Aorta (tissue), 5 donors: ENCODE measurements at regions not wholly inside any gene's neighbourhood (a gene's known extent, or its start where the extent isn't known, plus 50 kb on each side); places are given as distances from the start of the nearest gene placed in this dataset.
"Not testable (repeated sequence)": the region's sequence is repeated elsewhere in the genome, so short reads cannot be mapped to it uniquely, and the experiment has no call there.

Source experiments
- ATAC-seq: fragments of 200-7000 bp; cut with Tn5 transposase; one replicate; pipeline ENCODE4 v1.9.1; 2022; ENCODE audit warnings: moderate library complexity; ENCODE audit not compliant: low FRiP score
- DNase-seq, 2 donors: peaks; one replicate each; pipeline ENCODE4 v3.0.0-alpha.2; 2020
- H3K27ac ChIP-seq, 2 donors: one replicate each; pipeline ENCODE4 v1.5.1; 2013; ENCODE audit warnings: low read length in 2 of 2, mild to moderate bottlenecking in 2 of 2, moderate library complexity in 2 of 2, control low read depth in 1 of 2, inconsistent platforms in 1 of 2, low read depth in 1 of 2
- H3K27me3 ChIP-seq, 2 donors: one replicate each; pipeline ENCODE4 v1.6.1; 2013; ENCODE audit warnings: control low read depth in 1 of 2, low read length in 1 of 2, mild to moderate bottlenecking in 1 of 2, moderate library complexity in 1 of 2; ENCODE audit not compliant: insufficient read depth in 2 of 2, control insufficient read depth in 1 of 2
- H3K36me3 ChIP-seq, 2 donors: one replicate each; pipeline ENCODE4 v1.6.1; 2013; ENCODE audit warnings: control low read depth in 1 of 2, low read length in 1 of 2, mild to moderate bottlenecking in 1 of 2; ENCODE audit not compliant: insufficient read depth in 2 of 2, control insufficient read depth in 1 of 2
- H3K4me1 ChIP-seq, 2 donors: one replicate each; pipeline ENCODE4 v1.6.1; 2013; ENCODE audit warnings: low read length in 2 of 2, control low read depth in 1 of 2, mild to moderate bottlenecking in 1 of 2, moderate library complexity in 1 of 2; ENCODE audit not compliant: insufficient read depth in 2 of 2, control insufficient read depth in 1 of 2
- H3K4me3 ChIP-seq, 2 donors: one replicate each; pipeline ENCODE4 v1.5.1; 2013; ENCODE audit warnings: low read length in 2 of 2, control low read depth in 1 of 2, mild to moderate bottlenecking in 1 of 2
- H3K9me3 ChIP-seq: one replicate; pipeline ENCODE4 v1.6.1; 2013; ENCODE audit warnings: mild to moderate bottlenecking, low read length; ENCODE audit not compliant: control insufficient read depth
- WGBS, 2 donors: extraction: QIAGEN DNeasy Blood & Tissue Kit; methylation state at CpG; one replicate each; pipeline ENCODE4 v1.1.7; 2013; 5-methylcytosine and 5-hydroxymethylcytosine counted together
- intact Hi-C, 2 donors: fragments of 100-400 bp; cut with DNase I; formaldehyde crosslinking; loops; one replicate each; pipeline versions ENCODE4 v1.14.2 to v1.15.0; 2022
- donor health status: healthy with polysubstance abuse.
- donor health status: Bipolar disorder and iron deficiency.
- donor health status: DM: no; HTN: no; CAD: no.
- donor health status: DM: no; HTN: no; CAD: no.
- donor health status: DM: yes; HTN: yes; CAD: no.

DNA sequence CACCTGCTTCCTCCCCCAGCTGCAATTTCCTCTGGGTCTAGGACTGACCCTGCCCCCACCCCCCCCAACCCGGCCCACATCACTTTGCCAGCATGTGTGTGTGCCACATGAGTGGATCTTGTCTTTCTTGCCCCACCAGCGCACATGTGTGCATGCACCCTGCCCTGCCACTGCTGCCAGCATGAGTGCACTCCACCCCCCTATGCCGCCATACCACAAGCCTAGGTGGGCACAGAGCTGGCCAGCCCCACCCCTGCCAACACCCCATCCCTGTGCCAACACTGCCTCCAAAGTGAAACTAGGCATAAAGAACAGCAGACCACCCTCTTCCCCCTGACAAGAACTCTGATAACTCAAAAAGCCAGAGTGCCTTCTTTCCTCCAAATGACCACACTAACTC lies 296.3 kb upstream of the SGO1 start:
- H3K9me3 ChIP-seq = peaks cover 2% of the 10 kb centered on the region
- no peak overlapping the region for H3K27ac ChIP-seq
- 93 to 94% methylated on average over 3 of the region's 3 CpGs for WGBS, 2 donors
- no peak overlapping the region for H3K4me3 ChIP-seq
- H3K36me3 ChIP-seq = no peaks in the 10 kb centered on the region
- intact Hi-C loops = no loop called here
- no peaks in the 10 kb centered on the region for H3K4me1 ChIP-seq
- no peak for ATAC-seq
- DNase-seq = no peak
- no peaks in the 10 kb centered on the region for H3K27me3 ChIP-seq

GRCh38 chr3:20480786-20481365 lies 294.9 kb upstream of the SGO1 start:
- no peaks in the 10 kb centered on the region for H3K4me1 ChIP-seq
- no peak overlapping the region for H3K27ac ChIP-seq
- DNase-seq (no peak), ATAC-seq (no peak)
- H3K4me3 ChIP-seq = no peak overlapping the region
- no peaks in the 10 kb centered on the region for H3K27me3 ChIP-seq
- H3K9me3 ChIP-seq = peaks cover 2% of the 10 kb centered on the region
- intact Hi-C loops = no loop called here
- H3K36me3 ChIP-seq = no peaks in the 10 kb centered on the region
- WGBS, 2 donors = 28% methylated on average over 5 of the region's 5 CpGs

- H3K4me3 ChIP-seq = no peak overlapping the region
- no peak for DNase-seq
- no peaks in the 10 kb centered on the region for H3K4me1 ChIP-seq
- ATAC-seq = no peak
- H3K27ac ChIP-seq = no peak overlapping the region
- intact Hi-C loops = no loop called here
- no peaks in the 10 kb centered on the region for H3K27me3 ChIP-seq
- H3K9me3 ChIP-seq = no peaks in the 10 kb centered on the region
- no peaks in the 10 kb centered on the region for H3K36me3 ChIP-seq
These were observed 292.4 kb upstream of the SGO1 start for GRCh38 chr3:20478436-20478835.

GRCh38 chr3:20464237-20464636 lies 278.2 kb upstream of the SGO1 start:
- ATAC-seq, H3K27me3 ChIP-seq, H3K4me1 ChIP-seq, H3K27ac ChIP-seq, H3K4me3 ChIP-seq, intact Hi-C loops, H3K36me3 ChIP-seq, H3K9me3 ChIP-seq, DNase-seq: not testable (repeated sequence)
- 97 to 98% methylated on average over 2 of the region's 2 CpGs for WGBS, 2 donors

DNA sequence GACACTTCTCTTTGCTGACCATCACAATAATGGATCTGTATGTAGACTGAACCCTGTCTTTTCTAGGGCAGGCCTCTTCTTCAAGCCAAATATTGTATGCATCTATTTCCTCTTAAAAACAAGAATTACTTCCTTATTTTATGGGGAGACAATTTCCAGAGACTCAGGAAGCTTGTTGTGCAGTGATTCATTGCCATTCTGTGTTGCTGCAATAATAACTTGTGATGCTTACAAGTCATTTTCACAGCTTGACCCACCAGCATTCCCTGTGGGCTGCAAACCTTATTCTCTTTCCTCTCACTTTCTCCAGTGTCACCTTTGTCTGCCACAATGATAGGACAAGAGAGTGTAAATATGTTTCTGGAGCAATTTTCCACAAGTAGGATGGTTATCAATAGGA lies 276.7 kb upstream of the SGO1 start:
- Histone ChIP-seq H3K27ac (no peak overlapping the region), H3K9me3 (peaks cover 2% of the 10 kb centered on the region), H3K27me3 (no peaks in the 10 kb centered on the region), H3K4me3 (no peak overlapping the region), H3K36me3 (no peaks in the 10 kb centered on the region), H3K4me1 (no peaks in the 10 kb centered on the region)
- no peak for DNase-seq
- intact Hi-C loops = no loop called here
- no peak for ATAC-seq

DNA sequence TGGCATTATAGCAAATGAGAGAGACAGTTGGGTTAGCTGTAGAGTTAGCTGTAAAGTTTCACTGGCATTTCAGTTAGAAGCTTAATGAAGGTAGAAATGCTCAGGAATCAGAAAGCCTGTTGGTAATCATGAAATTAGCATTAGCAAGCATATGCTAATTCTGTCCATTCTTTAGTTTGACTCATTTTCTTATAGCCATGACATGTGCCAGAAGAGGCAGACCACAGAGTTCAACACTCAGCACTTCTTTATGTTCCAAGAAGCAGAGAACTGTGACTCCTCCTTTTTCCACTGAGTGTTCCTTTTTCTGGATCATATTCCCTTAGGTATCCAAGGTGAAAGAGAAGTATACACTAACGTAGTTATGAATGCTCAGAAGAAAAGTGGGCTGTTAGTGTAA lies 276.2 kb upstream of the SGO1 start:
- Histone ChIP-seq H3K36me3 (no peaks in the 10 kb centered on the region), H3K4me1 (no peaks in the 10 kb centered on the region), H3K27me3 (no peaks in the 10 kb centered on the region), H3K27ac (no peak overlapping the region), H3K4me3 (no peak overlapping the region), H3K9me3 (peaks cover 2% of the 10 kb centered on the region)
- 60 to 71% methylated on average over 1 of the region's 1 CpG for WGBS, 2 donors
- DNase-seq (no peak), ATAC-seq (no peak)
- intact Hi-C loops = no loop called here

GRCh38 chr3:20458994-20459716 lies 273.1 kb upstream of the SGO1 start:
- Histone ChIP-seq H3K36me3 (no peaks in the 10 kb centered on the region), H3K27me3 (no peaks in the 10 kb centered on the region), H3K4me3 (no peak overlapping the region), H3K9me3 (no peaks in the 10 kb centered on the region), H3K4me1 (no peaks in the 10 kb centered on the region), H3K27ac (no peak overlapping the region)
- intact Hi-C loops = no loop called here
- 59 to 63% methylated on average over 4 of the region's 4 CpGs for WGBS, 2 donors
- DNase-seq (no peak), ATAC-seq (no peak)

GRCh38 chr3:20456511-20456910 lies 270.5 kb upstream of the SGO1 start:
- no peaks in the 10 kb centered on the region for H3K36me3 ChIP-seq
- H3K27me3 ChIP-seq = no peaks in the 10 kb centered on the region
- intact Hi-C loops = no loop called here
- no peak overlapping the region for H3K27ac ChIP-seq
- H3K9me3 ChIP-seq = no peaks in the 10 kb centered on the region
- ATAC-seq = no peak
- WGBS, 2 donors = 54 to 77% methylated on average over 1 of the region's 1 CpG
- no peak for DNase-seq
- no peaks in the 10 kb centered on the region for H3K4me1 ChIP-seq
- no peak overlapping the region for H3K4me3 ChIP-seq

GRCh38 chr3:20451170-20451569 lies 265.2 kb upstream of the SGO1 start:
- Histone ChIP-seq H3K4me1 (no peaks in the 10 kb centered on the region), H3K4me3 (no peak overlapping the region), H3K9me3 (no peaks in the 10 kb centered on the region), H3K27me3 (no peaks in the 10 kb centered on the region), H3K36me3 (no peaks in the 10 kb centered on the region), H3K27ac (no peak overlapping the region)
- DNase-seq (no peak), ATAC-seq (no peak)
- intact Hi-C loops = no loop called here
- 69 to 80% methylated on average over 1 of the region's 1 CpG for WGBS, 2 donors
